ENCODE measurements at regions not wholly inside any gene's neighbourhood (a gene's known extent, or its start where the extent isn't known, plus 50 kb on each side); places are given as distances from the start of the nearest gene placed in this dataset.
A peak's percentile ranks its signal among the peaks of the same experiment; 100 is the strongest.

DNA sequence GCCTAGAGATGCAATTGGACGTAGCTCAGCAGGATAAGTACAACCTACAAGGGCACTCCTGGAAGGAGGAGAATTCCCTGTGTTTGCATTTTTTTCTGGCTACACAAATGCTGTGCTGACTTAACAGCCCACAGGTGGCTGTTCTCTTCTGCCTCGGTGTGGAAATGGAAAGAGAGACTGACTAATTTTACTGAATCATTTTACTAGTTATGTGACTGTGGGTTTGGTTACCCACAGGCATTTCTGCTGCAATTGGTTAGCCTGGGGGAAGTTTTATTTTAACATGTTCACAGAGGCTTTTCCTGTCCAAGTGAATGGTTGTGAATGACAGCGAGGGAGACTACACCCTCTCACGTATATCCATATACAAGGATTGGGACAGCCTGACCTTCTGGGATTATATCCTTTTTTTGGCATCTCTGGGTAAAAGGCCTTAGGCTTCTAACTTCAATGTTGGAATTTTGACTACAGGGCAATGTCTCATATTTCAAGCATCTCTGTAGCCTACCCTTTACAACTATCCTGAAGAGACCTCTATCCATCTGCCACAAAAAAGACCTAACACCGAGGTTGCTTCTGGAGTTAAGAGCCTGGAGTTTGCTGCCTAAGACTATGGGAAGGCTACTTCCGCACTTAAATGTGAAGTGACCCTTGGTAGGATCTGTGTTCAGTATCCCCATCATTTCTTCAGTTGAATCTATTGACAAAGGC, 67.2 kb upstream of the TP63 start:
- TF ChIP-seq POLR2AphosphoS5 (IDR thresholded peaks at IDR 0.05; ENCODE audit: low read depth, low read length) (no peak), POLR2A (IDR thresholded peaks at IDR 0.05; ENCODE audit: low read depth, low read length) (no peak), TAF1 (IDR thresholded peaks at IDR 0.05; ENCODE audit: low read depth, low read length) (no peak), PAX5 (IDR thresholded peaks at IDR 0.05; ENCODE audit: insufficient read depth, low read length, severe bottlenecking) (no peak), SPI1 (IDR thresholded peaks at IDR 0.05; ENCODE audit: low read depth, low read length) (no peak), POU2F2 (IDR thresholded peaks at IDR 0.05; ENCODE audit: low read depth, low read length) (peak; percentile 63; the same call in 1 of the 2 replicates)
